G401.6 (cell line): ENCODE measurements at regions not wholly inside any gene's neighbourhood (a gene's known extent, or its start where the extent isn't known, plus 50 kb on each side); places are given as distances from the start of the nearest gene placed in this dataset.
"Not testable (repeated sequence)": the region's sequence is repeated elsewhere in the genome, so short reads cannot be mapped to it uniquely, and the experiment has no call there.

Source experiments
- FAIRE-seq: peaks from 2 replicates; lab custom pipeline; 2012; peaks lifted over from hg19 to GRCh38; lab: Jason Lieb, UNC

- FAIRE-seq: no peak
Observed at GRCh38 chrX:10676235-10676957, 56.0 kb upstream of the MID1 start.

DNA sequence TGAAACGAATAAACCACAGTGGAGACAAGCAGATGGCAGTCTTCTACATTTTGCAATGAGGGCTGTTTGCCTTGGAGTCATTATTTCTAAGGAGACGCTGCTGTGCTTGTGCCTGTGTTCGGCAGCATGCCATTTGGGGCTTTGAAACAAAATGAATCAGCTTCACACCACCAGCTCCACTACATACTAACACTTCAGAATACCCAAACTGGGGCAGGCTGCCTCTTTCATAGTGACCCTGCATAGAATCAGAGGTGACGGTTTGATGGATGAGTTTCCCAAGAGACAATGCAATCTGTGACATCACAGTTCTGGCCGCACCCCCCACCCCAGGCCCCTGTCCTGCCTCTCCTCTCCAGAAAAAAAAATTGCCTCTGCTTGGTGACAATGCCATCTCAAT is 57.1 kb upstream of the MID1 start:
- FAIRE-seq: no peak

DNA sequence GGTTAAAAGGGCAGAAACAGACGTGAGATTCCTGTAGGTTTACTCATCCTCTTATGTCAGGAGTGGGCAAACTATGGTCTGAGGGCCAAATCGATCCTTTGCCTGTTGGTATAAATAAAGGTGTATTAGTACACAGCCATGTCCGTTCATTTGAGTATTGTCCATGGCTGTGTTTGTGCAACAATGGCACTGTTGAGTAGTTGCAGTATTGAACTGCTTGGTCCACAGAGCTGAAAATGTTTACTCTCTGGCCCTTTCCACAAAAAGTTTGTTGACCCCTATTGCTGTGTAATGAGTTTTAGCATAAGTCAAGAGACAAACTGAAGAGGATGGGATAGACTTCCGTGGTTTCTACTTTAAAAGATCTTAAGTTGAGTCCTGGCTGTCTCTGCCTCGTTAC is 59.0 kb upstream of the MID1 start:
- no peak for FAIRE-seq

DNA sequence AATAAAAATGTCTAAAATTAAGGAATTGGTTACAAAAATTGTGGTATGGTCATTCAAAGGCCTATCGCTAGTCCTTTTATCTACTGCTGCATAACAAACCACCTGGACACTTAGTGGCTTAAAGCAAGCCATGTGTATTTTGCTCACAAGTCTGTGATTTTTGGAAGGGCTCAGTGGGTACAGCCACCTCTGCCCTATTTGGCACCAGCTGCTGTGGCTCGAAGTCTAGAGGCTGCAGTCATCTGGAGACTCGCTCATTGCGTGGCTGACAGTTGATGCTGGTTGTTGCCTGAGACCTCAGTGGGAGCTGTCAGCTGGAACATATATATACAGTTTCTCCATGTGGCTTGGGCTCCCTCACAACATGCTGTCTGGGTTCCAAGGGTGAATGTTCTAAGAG is 60.8 kb upstream of the MID1 start:
- FAIRE-seq: no peak

DNA sequence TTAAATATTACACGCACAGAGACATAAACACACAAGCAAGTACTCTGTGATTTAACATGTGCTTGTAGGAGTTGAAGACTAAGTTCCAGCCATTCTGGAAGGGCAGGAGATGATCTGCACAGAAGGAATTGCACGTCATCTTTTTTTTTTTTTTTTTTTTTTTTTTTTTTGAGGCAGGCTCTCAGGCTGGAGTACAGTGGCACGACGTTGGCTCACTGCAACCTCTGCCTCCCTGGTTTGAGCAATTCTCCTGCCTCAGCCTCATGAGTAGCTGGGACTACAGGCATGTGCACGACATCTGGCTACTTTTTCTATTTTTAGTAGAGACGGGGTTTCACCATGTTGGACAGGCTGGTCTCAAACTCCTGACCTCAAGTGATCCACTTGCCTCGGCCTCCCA is 63.2 kb upstream of the MID1 start:
- FAIRE-seq: not testable (repeated sequence)

- no peak for FAIRE-seq
Observed at GRCh38 chrX:10685923-10686595, 65.7 kb upstream of the MID1 start.

DNA sequence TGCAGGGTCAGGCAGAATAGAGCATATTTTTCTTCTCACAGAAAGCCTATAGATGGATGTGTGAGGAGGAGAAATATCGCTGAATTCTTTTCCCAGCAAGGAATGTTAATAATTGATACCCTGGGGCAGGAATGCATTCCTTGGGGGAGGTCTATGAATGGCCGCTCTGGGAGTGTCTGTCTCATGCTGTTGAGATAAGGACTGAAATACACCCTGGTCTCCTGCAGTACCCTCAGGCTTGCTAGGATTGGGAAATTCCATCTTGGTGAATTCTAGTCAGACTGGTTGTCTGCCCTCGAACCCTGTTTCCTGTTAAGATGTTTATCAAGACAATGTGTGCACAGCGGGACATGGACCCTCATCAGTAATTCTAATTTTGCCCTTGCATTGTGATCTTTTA is 71.4 kb upstream of the MID1 start:
- FAIRE-seq: not testable (repeated sequence)

DNA sequence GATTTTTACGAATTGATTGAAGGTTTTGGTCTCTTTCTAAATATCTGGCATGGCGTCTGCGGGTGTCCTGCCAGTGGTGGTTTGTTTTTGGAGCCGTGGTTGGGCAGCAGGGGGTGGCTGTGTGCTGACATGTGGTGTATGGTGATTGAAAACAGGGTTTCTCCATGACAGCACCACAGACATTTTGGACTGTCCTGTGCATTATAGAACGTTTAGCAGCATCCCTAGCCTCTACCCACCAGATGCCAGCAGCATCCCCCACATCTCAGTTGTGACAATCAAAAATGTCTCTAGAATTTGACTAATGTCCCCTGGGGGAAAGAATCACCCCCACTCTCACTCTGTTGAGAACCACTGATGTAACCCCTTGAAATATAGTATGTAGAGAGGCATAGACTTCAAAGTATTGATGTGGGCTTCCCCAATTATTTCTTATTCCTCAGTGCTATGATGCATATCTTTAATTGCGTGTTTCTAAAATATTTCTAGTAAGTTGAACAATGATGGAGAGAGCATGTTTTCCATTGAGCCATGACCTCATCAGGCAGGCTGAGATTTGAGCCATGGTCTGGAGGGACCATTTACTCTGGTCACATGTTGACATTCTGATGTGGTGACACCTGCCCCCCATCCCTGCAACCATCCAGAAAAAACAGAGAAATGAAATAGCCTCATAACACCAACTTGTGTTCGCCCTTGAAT is 77.4 kb upstream of the MID1 start:
- no peak for FAIRE-seq

GRCh38 chrX:10698318-10698640 is 77.9 kb upstream of the MID1 start:
- no peak for FAIRE-seq

DNA sequence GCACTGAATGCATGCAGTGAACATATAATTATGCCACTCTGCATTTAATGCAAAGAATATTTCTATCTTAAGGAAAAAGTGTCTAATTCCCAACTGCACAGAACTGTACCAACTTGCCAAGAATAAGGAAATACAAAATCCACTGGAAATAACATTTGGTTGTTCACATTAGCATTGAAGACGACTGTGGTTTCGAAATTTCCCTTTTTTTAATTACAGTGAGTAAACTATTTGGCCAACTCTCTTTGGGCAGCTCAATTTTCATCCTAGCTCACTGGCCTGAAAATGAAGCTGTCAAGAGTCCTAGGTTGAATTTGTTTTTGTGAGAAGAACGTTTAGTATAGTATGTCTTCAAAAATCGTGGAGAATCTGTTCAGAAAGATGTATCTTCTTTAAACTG is 81.6 kb upstream of the MID1 start:
- no peak for FAIRE-seq

DNA sequence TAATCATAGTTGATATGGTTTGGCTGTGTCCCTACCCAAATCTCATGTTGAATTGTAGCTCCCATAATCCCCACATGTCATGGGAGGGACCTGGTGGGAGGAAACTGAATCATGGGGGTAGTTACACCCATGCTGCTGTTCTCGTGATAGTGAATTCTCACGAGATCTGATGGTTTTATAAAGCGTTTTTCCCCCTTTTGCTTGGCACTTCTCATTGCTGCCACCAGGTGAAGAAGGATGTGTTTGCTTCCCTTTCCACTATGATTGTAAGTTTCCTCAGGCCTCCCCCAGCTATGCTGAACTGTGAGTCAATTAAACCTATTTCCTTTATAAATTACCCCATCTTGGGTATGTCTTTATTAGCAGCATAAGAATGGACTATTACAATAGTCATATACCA is 86.0 kb upstream of the MID1 start:
- FAIRE-seq: not testable (repeated sequence)

- FAIRE-seq: no peak
Observed at GRCh38 chrX:10707773-10708172, 87.4 kb upstream of the MID1 start.

GRCh38 chrX:10709276-10709675 is 88.9 kb upstream of the MID1 start:
- no peak for FAIRE-seq

DNA sequence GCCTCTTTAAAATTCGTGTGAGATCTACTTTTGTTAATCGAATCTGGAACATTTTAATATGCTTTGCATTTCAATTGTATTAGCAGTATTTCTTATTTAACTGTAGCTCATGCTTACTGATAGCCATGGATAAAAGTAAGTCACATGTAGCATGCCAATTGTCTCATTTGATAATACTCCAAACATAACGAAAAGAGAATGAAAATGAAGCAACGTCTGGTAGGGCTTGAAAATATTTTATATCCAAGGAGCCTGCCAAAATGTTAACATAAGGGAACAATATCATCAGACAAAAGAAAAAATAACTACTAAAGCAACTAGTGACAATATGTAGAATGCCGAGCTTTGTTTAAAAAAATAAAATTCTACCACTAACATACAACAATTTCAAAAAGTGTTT is 94.1 kb upstream of the MID1 start:
- no peak for FAIRE-seq

DNA sequence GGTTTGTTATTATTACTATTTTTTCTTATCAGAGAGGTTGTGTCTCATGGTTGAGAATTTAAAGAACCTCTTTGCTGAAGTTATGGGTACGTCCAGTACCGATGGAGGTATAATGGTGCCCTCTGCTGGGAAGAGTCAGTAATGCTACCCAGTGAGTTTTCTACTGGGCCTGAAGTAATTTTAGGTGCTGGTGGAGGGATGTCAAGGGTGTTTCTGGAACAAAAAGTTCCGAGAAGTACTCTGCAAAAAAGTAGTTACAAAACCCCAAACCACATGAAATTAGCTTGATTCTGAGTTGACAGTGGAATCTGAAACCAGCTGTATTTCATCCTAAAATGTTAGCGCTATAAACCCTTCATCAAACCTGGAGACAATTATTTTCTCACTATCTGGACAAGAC is 102.5 kb upstream of the MID1 start:
- FAIRE-seq: peak; percentile 97

- FAIRE-seq: no peak
Observed at GRCh38 chrX:10725071-10725470, 104.7 kb upstream of the MID1 start.

GRCh38 chrX:10726647-10727046 is 106.3 kb upstream of the MID1 start:
- FAIRE-seq: no peak

- FAIRE-seq: no peak
Observed at GRCh38 chrX:10728806-10729389, 108.5 kb upstream of the MID1 start.

- no peak for FAIRE-seq
Observed at GRCh38 chrX:10739426-10739825, 119.0 kb upstream of the MID1 start.

DNA sequence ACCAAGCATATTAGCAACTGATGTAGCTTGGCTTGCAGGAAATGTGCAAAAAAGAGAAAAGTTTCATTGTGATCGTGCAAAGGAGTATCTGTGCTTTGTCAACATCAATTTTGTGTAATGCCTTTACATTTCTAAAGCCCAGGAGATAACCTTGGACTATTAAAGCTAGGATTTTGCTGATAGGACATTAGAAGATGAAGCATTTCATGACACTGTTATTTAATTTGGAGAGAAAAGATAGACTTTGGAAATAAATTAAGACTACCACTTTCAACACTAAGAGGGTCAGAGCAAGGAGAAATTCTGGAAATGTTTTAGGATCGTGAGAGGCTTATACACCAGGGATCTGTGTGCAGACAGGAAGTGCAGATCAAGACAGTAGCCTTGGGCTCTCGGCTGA is 120.6 kb upstream of the MID1 start:
- no peak for FAIRE-seq

- FAIRE-seq: no peak
Observed at GRCh38 chrX:10741550-10741949, 121.2 kb upstream of the MID1 start.

- FAIRE-seq: no peak
Observed at GRCh38 chrX:10743476-10743875, 123.1 kb upstream of the MID1 start.

DNA sequence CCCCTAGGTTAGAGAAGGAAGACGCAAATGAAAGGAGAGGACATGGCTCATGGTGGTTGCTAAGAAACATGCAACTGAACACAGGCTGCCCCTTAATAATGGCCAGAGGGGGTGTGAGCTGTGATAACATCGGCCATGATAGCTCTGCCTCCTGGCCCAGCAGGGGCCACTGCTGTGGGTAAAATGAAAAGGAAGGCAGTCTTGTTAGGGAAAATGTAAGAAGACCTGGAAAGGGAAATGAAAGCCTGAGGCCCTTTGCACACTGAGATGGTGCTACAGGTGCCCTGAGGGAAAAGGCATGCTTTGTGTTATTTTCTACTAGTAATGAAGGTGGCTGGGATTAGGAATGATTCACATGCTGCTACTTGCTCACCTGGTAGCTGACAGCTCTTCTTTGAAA is 123.6 kb upstream of the MID1 start:
- no peak for FAIRE-seq
